Epithelial cell of prostate (primary cell): ENCODE measurements at regions not wholly inside any gene's neighbourhood (a gene's known extent, or its start where the extent isn't known, plus 50 kb on each side); places are given as distances from the start of the nearest gene placed in this dataset.

Experiments used
- DNase-seq: peaks from one replicate; pipeline ENCODE4 v3.0.0-alpha.2; 2011; ENCODE audit warnings: low read depth, low spot score
- H3K27ac ChIP-seq: fragments of 450-650 bp; 2 replicates; pipeline ENCODE4 v1.5.1; 2017; ENCODE audit warnings: mild to moderate bottlenecking

DNA sequence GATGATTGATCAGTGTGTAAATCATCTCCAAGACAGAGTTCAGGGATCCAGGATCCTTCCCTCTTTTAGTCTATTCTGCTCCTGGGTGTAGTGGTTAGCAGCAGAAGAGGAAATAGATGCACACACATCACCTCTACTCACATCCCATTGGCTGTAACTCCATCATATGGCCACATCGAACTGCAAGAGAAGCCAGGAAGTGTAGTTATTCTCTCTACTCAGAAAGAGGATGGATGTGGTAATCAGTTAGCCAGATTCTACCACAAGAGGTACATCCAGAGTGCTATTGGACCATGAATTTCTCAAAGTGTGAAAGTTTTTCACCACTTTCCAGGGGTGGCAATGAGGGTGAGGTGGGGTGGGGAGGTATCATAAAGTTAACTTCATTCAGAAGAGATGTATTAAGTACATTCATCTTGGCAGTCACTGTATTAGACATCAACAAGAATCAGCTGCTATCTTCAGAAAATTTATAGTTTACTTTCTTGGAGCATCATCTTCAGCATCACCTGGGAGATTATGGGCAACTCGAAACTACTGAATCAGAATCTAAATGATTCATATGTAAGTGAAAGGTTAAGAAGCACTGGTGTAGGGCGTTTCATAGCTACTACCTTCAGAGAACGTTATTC is 60.6 kb upstream of the GAP43 start:
- no peak overlapping the region for H3K27ac ChIP-seq
- DNase-seq = no peak

DNA sequence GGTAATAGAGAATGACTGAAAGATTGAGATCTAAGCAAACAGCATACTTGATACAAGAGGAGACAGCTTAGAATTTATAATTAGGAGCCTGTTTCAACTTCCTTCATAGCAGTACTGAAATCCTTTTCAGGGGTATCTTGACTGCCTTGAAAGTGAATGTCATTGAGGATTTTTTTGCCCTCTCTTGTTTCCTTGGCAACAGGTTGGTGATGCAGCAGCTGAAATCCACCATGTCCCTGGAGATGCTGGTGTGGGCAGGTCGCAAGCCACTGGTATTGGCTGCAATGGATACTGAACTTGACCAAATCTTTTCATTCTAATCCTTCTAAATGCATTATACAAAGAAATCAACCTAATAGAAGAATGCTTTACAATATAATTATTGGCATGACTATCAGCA is 59.3 kb upstream of the GAP43 start:
- no peak overlapping the region for H3K27ac ChIP-seq

DNA sequence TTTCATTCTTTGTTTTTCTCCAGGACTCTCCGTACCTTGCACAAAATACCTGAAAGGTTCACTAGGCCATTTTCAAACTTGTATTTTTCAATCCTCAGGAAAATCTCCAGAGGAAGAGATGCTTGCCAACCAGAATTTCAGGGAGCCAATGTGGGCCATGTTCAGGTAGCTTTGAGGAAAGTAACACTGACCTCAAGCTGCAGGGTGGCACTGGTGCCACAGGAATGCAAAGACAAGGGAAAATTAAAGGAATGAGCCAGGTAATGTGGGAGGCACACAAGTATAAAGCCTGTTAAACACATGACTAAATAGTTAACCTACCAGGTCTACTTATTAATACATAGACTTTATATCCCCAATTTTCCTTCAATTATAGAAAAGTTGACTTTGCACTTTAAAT is 51.9 kb upstream of the GAP43 start:
- H3K27ac ChIP-seq = no peak overlapping the region
- no peak for DNase-seq

More for the DNA sequence above, 59.3 kb upstream of the GAP43 start:
- no peak for DNase-seq
